Gastrocnemius medialis (tissue), 4 donors: ENCODE measurements at regions not wholly inside any gene's neighbourhood (a gene's known extent, or its start where the extent isn't known, plus 50 kb on each side); places are given as distances from the start of the nearest gene placed in this dataset.

Source experiments
- ATAC-seq, 2 donors: fragments of 150-250 bp; one replicate each; pipeline ENCODE4 v1.9.1; 2016
- DNase-seq, 2 donors: peaks; one replicate each; pipeline ENCODE4 v3.0.0-alpha.2; 2019
- H3K27ac ChIP-seq, 4 donors: fragments of 200-600 bp; sonication (generic); 1 replicate in 1 of 4; 2 replicates in 3 of 4; pipeline ENCODE4 v1.5.1; 2016 to 2018; ENCODE audit warnings: mild to moderate bottlenecking in 2 of 4, moderate library complexity in 1 of 4
- H3K27me3 ChIP-seq, 3 donors: fragments of 200-600 bp; sonication (generic) in 2 of 3; 1 replicate in 1 of 3; 2 replicates in 2 of 3; pipeline versions ENCODE4 v1.5.1 to v1.6.0; 2016 to 2019; ENCODE audit warnings: mild to moderate bottlenecking in 1 of 3, moderate library complexity in 1 of 3
- H3K36me3 ChIP-seq, 2 donors: fragments of 200-600 bp; sonication (generic) in 1 of 2; one replicate each; pipeline ENCODE4 v1.5.1; 2017 to 2018
- H3K4me1 ChIP-seq, 2 donors: fragments of 200-600 bp; sonication (generic) in 1 of 2; one replicate each; pipeline ENCODE4 v1.5.1; 2016 to 2017; ENCODE audit warnings: mild to moderate bottlenecking in 2 of 2
- H3K4me3 ChIP-seq, 4 donors: fragments of 200-600 bp; sonication (generic) in 3 of 4; 1 replicate in 1 of 4; 2 replicates in 3 of 4; pipeline ENCODE4 v1.5.1; 2016 to 2019; ENCODE audit warnings: mild to moderate bottlenecking in 2 of 4
- H3K9me3 ChIP-seq, 3 donors: fragments of 200-600 bp; sonication (generic) in 2 of 3; 1 replicate in 1 of 3; 2 replicates in 2 of 3; pipeline ENCODE4 v1.5.1; 2016 to 2019
- POLR2A ChIP-seq, 2 donors: fragments of 450-650 bp; IDR thresholded peaks; one replicate each; pipeline ENCODE4 v1.6.1; 2017; ENCODE audit warnings: antibody characterized with exemption in 2 of 2, mild to moderate bottlenecking in 2 of 2, moderate library complexity in 2 of 2
- in situ Hi-C, 4 donors: fragments of 200-750 bp; cut with MboI; loops; one replicate each; pipeline versions ENCODE4 v1.15.0 to v1.8.0; 2017; ENCODE audit warnings: low sequenced_read_pairs in 4 of 4
- intact Hi-C: fragments of 100-400 bp; cut with DNase I; formaldehyde crosslinking; loops from one replicate; pipeline ENCODE4 v1.15.1; 2023; ENCODE audit warnings: low total_unique reads
- TF ChIP-seq, protein P1 (sequence below), 5 experiments: fragments of 450-650 bp in 3 of 5; fragments of 200-600 bp in 2 of 5; sonication (generic) in 2 of 5; IDR thresholded peaks in 4 of 5; conservative IDR thresholded peaks in 1 of 5; 1 replicate in 4 of 5; 2 replicates in 1 of 5; pipeline ENCODE4 v1.5.1; 2016 to 2019; ENCODE audit warnings: antibody characterized with exemption in 5 of 5, mild to moderate bottlenecking in 3 of 5, moderate library complexity in 3 of 5

- Histone ChIP-seq H3K36me3 (peaks cover 0 to 14% of the 10 kb centered on the region in 2 donors), H3K27me3 (no peaks in the 10 kb centered on the region), H3K4me3 (no peak overlapping the region), H3K4me1 (peaks cover 18 to 29% of the 10 kb centered on the region in 2 donors), H3K27ac (peak overlapping the region in 2 of 4 donors; percentile 25 to 36), H3K9me3 (no peaks in the 10 kb centered on the region)
- no peak for TF ChIP-seq POLR2A (IDR thresholded peaks at IDR 0.05)
- TF ChIP-seq, protein P1, sequence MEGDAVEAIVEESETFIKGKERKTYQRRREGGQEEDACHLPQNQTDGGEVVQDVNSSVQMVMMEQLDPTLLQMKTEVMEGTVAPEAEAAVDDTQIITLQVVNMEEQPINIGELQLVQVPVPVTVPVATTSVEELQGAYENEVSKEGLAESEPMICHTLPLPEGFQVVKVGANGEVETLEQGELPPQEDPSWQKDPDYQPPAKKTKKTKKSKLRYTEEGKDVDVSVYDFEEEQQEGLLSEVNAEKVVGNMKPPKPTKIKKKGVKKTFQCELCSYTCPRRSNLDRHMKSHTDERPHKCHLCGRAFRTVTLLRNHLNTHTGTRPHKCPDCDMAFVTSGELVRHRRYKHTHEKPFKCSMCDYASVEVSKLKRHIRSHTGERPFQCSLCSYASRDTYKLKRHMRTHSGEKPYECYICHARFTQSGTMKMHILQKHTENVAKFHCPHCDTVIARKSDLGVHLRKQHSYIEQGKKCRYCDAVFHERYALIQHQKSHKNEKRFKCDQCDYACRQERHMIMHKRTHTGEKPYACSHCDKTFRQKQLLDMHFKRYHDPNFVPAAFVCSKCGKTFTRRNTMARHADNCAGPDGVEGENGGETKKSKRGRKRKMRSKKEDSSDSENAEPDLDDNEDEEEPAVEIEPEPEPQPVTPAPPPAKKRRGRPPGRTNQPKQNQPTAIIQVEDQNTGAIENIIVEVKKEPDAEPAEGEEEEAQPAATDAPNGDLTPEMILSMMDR (IDR thresholded peaks at IDR 0.05 in 4 of 5, conservative IDR thresholded peaks at IDR 0.05 in 1 of 5): no peak
- intact Hi-C loops (no loop called here), in situ Hi-C loops (no loop called here)
- ATAC-seq (no peak), DNase-seq (no peak)
Observed at GRCh38 chr12:124489220-124489619, 78.2 kb downstream of the NCOR2 start.

GRCh38 chr12:124488520-124488919 is 78.9 kb downstream of the NCOR2 start:
- no peak for DNase-seq
- in situ Hi-C loops: no loop called here
- intact Hi-C loops: no loop called here
- H3K27ac ChIP-seq: peak overlapping the region; percentile 25 to 49 (median 35)
- no peak overlapping the region for H3K4me3 ChIP-seq
- no peaks in the 10 kb centered on the region for H3K9me3 ChIP-seq
- TF ChIP-seq, protein P1 (IDR thresholded peaks at IDR 0.05 in 4 of 5, conservative IDR thresholded peaks at IDR 0.05 in 1 of 5): no peak
- no peak for TF ChIP-seq POLR2A (IDR thresholded peaks at IDR 0.05)
- ATAC-seq: peak in 1 of 2 donors; percentile 38
- peaks cover 0 to 13% of the 10 kb centered on the region in 2 donors for H3K36me3 ChIP-seq
- H3K27me3 ChIP-seq: no peaks in the 10 kb centered on the region
- peaks cover 18 to 29% of the 10 kb centered on the region in 2 donors for H3K4me1 ChIP-seq

DNA sequence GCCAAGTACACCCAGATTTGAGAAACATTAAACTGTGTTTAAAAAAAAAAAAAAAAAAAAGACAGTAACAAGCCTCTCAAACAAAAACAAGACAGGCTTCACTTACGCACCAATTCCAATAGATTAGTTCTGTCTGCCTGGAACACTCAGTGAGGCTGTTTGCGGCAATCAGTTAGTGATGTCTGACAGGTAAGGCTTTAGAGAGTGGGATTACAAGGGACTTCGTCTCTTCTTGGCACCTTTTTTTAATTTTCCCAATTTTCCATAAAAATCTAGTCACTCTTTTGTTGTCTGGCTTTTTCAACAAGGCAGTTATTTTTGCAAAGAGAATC is 79.6 kb downstream of the NCOR2 start:
- Histone ChIP-seq H3K4me3 (no peak overlapping the region), H3K9me3 (no peaks in the 10 kb centered on the region), H3K4me1 (peaks cover 18 to 29% of the 10 kb centered on the region in 2 donors), H3K36me3 (peaks cover 0 to 18% of the 10 kb centered on the region in 2 donors), H3K27me3 (no peaks in the 10 kb centered on the region), H3K27ac (peak overlapping the region in 3 of 4 donors; percentile 25 to 42 (median 34))
- ATAC-seq (no peak), DNase-seq (no peak)
- intact Hi-C loops: no loop called here
- in situ Hi-C loops: no loop called here
- TF ChIP-seq POLR2A (IDR thresholded peaks at IDR 0.05): no peak
- TF ChIP-seq, protein P1 (IDR thresholded peaks at IDR 0.05 in 4 of 5, conservative IDR thresholded peaks at IDR 0.05 in 1 of 5): no peak

- TF ChIP-seq, protein P1 (IDR thresholded peaks at IDR 0.05 in 4 of 5, conservative IDR thresholded peaks at IDR 0.05 in 1 of 5): no peak
- no peak for TF ChIP-seq POLR2A (IDR thresholded peaks at IDR 0.05)
- Histone ChIP-seq H3K9me3 (no peaks in the 10 kb centered on the region), H3K27ac (peak overlapping the region in 3 of 4 donors; percentile 2 to 42 (median 11)), H3K4me3 (no peak overlapping the region), H3K36me3 (peaks cover 0 to 18% of the 10 kb centered on the region in 2 donors), H3K4me1 (peaks cover 18 to 29% of the 10 kb centered on the region in 2 donors), H3K27me3 (no peaks in the 10 kb centered on the region)
- intact Hi-C loops (no loop called here), in situ Hi-C loops (no loop called here)
- DNase-seq (no peak), ATAC-seq (no peak)
Observed at GRCh38 chr12:124487066-124487833, 80.2 kb downstream of the NCOR2 start.
